ENCODE measurements at regions not wholly inside any gene's neighbourhood (a gene's known extent, or its start where the extent isn't known, plus 50 kb on each side); places are given as distances from the start of the nearest gene placed in this dataset.

Small RNA genes lying in the stretch of these regions (small RNA-seq; reads per million reads assigned to genes)
- gene MIR218-1 = 18.5 reads per million, percentile 95 among the genes with 10 or more reads in this experiment
